Lower leg skin (tissue), 3 donors: ENCODE measurements at regions not wholly inside any gene's neighbourhood (a gene's known extent, or its start where the extent isn't known, plus 50 kb on each side); places are given as distances from the start of the nearest gene placed in this dataset.

Source experiments
- CTCF ChIP-seq, 3 donors: fragments of 450-650 bp; IDR thresholded peaks; one replicate each; pipeline ENCODE4 v1.5.1; 2016; ENCODE audit warnings: antibody characterized with exemption in 3 of 3, mild to moderate bottlenecking in 3 of 3, moderate library complexity in 2 of 3
- POLR2A ChIP-seq, 2 donors: fragments of 450-650 bp; IDR thresholded peaks; one replicate each; pipeline ENCODE4 v1.6.1; 2016 to 2017; ENCODE audit warnings: antibody characterized with exemption in 2 of 2, mild to moderate bottlenecking in 1 of 2, moderate library complexity in 1 of 2

DNA sequence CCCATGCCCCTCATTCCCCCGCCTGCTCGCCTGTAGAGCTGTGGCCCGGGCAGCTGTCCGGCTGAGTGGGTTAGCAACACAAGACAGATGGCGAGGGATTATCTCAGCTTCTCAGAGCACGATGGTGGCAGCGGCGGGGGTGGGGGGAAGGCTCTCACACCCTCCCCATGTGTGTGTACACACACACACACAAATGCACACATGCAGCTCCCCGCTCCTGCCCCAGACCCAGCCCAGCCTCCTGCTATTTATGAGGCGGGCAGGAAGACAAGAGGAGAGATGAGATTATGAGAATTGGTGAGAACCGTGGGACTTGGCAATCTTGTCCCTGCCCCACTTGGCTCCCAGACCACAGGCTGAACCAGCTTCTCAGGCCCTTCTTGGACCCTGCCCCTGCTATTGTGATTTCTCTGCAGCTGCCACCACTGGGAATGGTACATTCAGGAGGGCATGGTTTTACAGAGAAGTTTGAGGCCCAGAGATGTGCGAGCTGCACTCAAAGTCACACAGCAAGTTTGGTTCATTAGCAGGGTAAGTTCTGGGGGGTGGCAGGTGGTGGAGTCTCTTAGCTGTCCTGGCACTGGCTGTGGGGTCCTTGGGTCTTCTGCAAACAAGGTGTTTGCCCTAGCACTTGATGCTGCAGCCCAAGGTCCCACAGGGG, 51.0 kb upstream of the PSD2 start:
- TF ChIP-seq CTCF (IDR thresholded peaks at IDR 0.05), result no peak
- no peak for TF ChIP-seq POLR2A (IDR thresholded peaks at IDR 0.05)
